SK-N-SH (cell line): ENCODE measurements at regions not wholly inside any gene's neighbourhood (a gene's known extent, or its start where the extent isn't known, plus 50 kb on each side); places are given as distances from the start of the nearest gene placed in this dataset.

Experiments
- CTCF ChIP-seq: fragments of 200-600 bp; sonication (generic); IDR thresholded peaks from 2 replicates; pipeline ENCODE4 v1.6.1; 2017; ENCODE audit warnings: antibody characterized with exemption, mild to moderate bottlenecking, moderate library complexity
- EP300 ChIP-seq, 2 experiments: IDR thresholded peaks; 2 replicates each; pipeline versions ENCODE4 v1.4.0 to v1.6.1; 2012; ENCODE audit warnings: borderline replicate concordance in 1 of 2, low read depth in 1 of 2, low read length in 1 of 2
- EZH2phosphoT487 ChIP-seq: fragments of 200-600 bp; sonication (generic); IDR thresholded peaks from 2 replicates; pipeline ENCODE4 v1.6.1; 2017; ENCODE audit warnings: low read depth, mixed run types, mild to moderate bottlenecking, antibody characterized with exemption, moderate library complexity, borderline replicate concordance
- JUND ChIP-seq: IDR thresholded peaks from 2 replicates; pipeline ENCODE4 v1.4.0; 2012
- POLR2AphosphoS5 ChIP-seq: IDR thresholded peaks from 2 replicates; pipeline ENCODE4 v1.6.1; 2012; ENCODE audit warnings: low read depth, low read length
- RAD21 ChIP-seq: IDR thresholded peaks from 2 replicates; pipeline ENCODE4 v1.6.1; 2012; ENCODE audit warnings: mild to moderate bottlenecking, low read length
- SIN3A ChIP-seq: IDR thresholded peaks from 2 replicates; pipeline ENCODE4 v1.6.1; 2012; ENCODE audit warnings: low read depth, mild to moderate bottlenecking, low read length, moderate library complexity, borderline replicate concordance
- SMC3 ChIP-seq: IDR thresholded peaks from 2 replicates; pipeline ENCODE4 v1.6.1; 2012; ENCODE audit warnings: low read depth, low read length, improper control_type of control experiment
- TAF1 ChIP-seq: IDR thresholded peaks from 2 replicates; pipeline ENCODE4 v1.6.1; 2012; ENCODE audit warnings: low read depth, mild to moderate bottlenecking, low read length, moderate library complexity, borderline replicate concordance
- ZBTB33 ChIP-seq: IDR thresholded peaks from 2 replicates; pipeline ENCODE4 v1.4.0; 2012; ENCODE audit warnings: low read depth, borderline replicate concordance
- TF ChIP-seq, protein P1 (sequence below): IDR thresholded peaks from 2 replicates; pipeline ENCODE4 v1.4.0; 2012; ENCODE audit warnings: low read depth
- TF ChIP-seq, protein P2 (sequence below): IDR thresholded peaks from 2 replicates; pipeline ENCODE4 v1.4.0; 2012; ENCODE audit warnings: low read depth, borderline replicate concordance
- TF ChIP-seq, protein P3 (sequence below): IDR thresholded peaks from 2 replicates; pipeline ENCODE4 v1.6.1; 2012; ENCODE audit warnings: mild to moderate bottlenecking, low read depth, low read length, moderate library complexity

- TF ChIP-seq CTCF: no peak
- TF ChIP-seq EZH2phosphoT487: no peak
- TF ChIP-seq, protein P1, sequence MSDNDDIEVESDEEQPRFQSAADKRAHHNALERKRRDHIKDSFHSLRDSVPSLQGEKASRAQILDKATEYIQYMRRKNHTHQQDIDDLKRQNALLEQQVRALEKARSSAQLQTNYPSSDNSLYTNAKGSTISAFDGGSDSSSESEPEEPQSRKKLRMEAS: no peak
- no peak for TF ChIP-seq ZBTB33
- TF ChIP-seq, protein P2, sequence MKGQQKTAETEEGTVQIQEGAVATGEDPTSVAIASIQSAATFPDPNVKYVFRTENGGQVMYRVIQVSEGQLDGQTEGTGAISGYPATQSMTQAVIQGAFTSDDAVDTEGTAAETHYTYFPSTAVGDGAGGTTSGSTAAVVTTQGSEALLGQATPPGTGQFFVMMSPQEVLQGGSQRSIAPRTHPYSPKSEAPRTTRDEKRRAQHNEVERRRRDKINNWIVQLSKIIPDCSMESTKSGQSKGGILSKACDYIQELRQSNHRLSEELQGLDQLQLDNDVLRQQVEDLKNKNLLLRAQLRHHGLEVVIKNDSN: no peak
- TF ChIP-seq SIN3A: no peak
- TF ChIP-seq, protein P3, sequence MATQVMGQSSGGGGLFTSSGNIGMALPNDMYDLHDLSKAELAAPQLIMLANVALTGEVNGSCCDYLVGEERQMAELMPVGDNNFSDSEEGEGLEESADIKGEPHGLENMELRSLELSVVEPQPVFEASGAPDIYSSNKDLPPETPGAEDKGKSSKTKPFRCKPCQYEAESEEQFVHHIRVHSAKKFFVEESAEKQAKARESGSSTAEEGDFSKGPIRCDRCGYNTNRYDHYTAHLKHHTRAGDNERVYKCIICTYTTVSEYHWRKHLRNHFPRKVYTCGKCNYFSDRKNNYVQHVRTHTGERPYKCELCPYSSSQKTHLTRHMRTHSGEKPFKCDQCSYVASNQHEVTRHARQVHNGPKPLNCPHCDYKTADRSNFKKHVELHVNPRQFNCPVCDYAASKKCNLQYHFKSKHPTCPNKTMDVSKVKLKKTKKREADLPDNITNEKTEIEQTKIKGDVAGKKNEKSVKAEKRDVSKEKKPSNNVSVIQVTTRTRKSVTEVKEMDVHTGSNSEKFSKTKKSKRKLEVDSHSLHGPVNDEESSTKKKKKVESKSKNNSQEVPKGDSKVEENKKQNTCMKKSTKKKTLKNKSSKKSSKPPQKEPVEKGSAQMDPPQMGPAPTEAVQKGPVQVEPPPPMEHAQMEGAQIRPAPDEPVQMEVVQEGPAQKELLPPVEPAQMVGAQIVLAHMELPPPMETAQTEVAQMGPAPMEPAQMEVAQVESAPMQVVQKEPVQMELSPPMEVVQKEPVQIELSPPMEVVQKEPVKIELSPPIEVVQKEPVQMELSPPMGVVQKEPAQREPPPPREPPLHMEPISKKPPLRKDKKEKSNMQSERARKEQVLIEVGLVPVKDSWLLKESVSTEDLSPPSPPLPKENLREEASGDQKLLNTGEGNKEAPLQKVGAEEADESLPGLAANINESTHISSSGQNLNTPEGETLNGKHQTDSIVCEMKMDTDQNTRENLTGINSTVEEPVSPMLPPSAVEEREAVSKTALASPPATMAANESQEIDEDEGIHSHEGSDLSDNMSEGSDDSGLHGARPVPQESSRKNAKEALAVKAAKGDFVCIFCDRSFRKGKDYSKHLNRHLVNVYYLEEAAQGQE: no peak
- TF ChIP-seq SMC3: no peak
- no peak for TF ChIP-seq POLR2AphosphoS5
- TF ChIP-seq JUND: no peak
- no peak for TF ChIP-seq RAD21
- TF ChIP-seq EP300 (IDR thresholded peaks at IDR 0.05; ENCODE audit: borderline replicate concordance in 1 of 2, low read depth in 1 of 2, low read length in 1 of 2): no peak
- TF ChIP-seq TAF1: no peak
These were observed 182.4 kb upstream of the DPT start for GRCh38 chr1:168911370-168911769.
